GF-D8 (cell line): ENCODE measurements at regions not wholly inside any gene's neighbourhood (a gene's known extent, or its start where the extent isn't known, plus 50 kb on each side); places are given as distances from the start of the nearest gene placed in this dataset.

Experiments
- DNase-seq: peaks from one replicate; lab custom pipeline; 2025; lab: John Stamatoyannopoulos, UW

- no peak for DNase-seq
Measured at GRCh38 chr2:149743842-149744448, 156.4 kb upstream of the MMADHC start.

GRCh38 chr2:149741646-149742045, 154.1 kb upstream of the MMADHC start:
- no peak for DNase-seq

DNA sequence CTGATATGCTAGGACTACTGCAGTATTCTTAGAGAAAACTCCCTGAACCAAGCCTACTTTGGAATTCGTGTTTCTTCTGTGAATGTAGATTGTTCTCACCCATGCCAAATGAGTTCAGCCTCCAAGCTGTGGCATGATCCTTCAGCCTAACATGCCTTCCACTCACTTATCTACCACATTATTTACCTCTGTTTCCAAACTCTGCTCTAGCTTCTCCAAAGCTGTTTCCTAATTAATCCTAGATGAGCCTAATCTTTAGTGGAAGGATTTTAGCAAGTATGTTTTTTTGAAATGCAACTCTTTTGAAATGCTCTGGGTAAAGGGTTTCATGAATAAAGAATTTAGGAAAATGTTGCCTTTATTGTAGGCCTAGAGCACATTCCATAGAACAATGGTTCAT, 152.9 kb upstream of the MMADHC start:
- DNase-seq, result no peak

GRCh38 chr2:149739883-149740265, 152.3 kb upstream of the MMADHC start:
- DNase-seq, result no peak

- DNase-seq, result no peak
Measured at GRCh38 chr2:149739171-149739882, 151.8 kb upstream of the MMADHC start.

GRCh38 chr2:149738767-149739166, 151.2 kb upstream of the MMADHC start:
- no peak for DNase-seq

DNA sequence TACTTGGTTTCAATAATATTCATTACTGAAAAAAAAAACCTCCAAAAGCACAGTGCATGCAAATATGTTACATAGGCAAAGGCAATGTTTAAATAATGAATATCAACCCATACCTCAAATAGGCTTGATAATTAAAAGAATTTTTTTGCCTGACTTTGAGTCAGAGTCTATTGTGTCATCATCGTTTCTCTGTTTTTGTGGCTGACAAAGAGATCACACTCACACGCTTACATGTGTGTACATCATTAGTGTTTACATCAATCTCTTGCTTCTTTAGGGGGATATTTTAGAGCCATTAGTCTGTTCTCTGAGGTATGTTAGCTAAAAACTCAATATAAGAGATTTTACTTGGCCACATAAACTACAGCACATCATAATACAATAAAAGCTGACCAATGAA, 150.3 kb upstream of the MMADHC start:
- no peak for DNase-seq

GRCh38 chr2:149735237-149735958, 147.8 kb upstream of the MMADHC start:
- no peak for DNase-seq

DNA sequence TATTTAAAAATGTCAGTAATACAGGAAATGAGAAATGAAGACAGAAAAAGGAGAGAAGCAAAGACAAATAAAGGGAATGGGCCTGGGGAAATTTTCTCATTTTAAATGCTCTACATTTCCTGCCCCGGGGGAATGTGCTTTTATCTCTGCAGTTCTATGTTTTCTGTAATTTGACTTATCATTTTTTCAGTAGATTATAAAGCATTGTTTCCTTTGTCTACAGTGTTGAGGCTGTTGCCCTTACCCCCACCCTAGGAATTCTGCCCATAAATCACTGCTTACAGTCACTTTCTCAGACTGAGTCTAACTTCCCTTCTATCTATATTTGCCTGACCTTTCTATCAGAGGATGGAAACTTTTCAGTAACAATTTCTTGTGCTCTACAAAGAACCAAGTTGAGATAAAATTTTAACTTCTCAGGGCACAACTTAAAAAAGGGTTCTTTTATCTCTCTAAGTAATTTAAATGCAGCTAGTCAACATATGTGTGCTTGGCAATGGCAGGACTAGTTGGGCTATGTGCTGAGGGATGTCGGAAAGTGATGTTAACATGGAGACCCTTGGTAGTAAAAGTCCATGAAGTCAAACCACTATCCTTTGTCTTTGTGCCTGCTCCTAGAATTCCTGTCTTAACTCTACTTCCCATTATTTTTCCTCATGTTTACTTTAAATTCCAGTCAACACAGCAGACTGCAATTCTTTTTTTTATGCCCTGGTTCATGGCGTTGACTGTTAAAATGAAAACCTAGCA, 146.5 kb upstream of the MMADHC start:
- no peak for DNase-seq

- DNase-seq, result no peak
Measured at GRCh38 chr2:149732730-149733290, 145.2 kb upstream of the MMADHC start.

DNA sequence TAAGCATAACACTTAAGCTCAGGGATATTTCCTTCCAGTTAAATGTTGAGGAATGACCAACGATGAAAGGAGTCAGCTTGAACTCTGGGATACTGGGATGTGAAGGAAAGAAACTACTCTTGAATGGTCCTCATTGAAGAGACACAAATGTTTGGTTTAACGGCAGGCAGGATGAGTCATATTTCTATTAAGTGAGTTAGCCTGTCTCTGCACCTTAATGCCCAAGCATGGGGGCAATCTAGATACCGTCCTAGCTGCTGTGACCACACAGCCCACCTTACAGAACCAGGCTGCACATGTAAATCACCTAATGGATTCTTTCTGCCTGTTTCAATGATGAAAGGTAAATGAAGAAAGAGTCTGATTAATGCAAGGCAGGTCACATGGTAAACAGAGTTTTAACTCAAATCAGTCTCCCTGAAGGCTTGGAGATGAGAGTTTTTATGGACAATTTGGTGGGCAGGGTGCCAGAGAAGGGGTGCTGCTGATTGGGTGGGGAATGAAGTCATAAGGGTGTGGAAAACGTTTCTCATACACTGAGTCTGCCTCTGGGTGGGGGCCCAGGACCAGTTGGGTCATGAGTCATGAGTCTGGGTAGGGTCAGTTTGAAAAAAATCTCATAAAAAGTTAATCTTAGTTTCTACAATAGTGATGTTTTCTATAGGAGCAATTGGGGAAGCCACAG, 144.6 kb upstream of the MMADHC start:
- no peak for DNase-seq

- DNase-seq, result no peak
Measured at GRCh38 chr2:149731079-149731478, 143.5 kb upstream of the MMADHC start.

DNA sequence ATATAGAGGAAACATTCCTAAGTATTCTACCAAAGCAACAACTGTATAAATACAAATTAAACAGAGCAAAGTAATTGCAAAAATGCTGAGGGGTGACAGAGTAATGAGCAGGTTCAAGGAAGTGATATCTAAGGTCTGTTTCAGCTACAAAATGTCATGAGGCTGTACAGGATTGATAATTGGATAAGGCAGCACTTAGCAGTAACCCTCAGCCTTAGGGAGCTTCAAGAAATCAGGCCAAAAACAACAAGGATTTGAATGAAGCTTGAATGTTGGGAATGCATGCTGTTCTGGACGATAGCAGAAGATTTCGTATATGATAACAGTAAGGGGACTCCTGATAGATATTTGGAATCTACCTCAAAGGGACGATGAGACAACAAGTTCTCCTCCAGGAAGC, 142.0 kb upstream of the MMADHC start:
- DNase-seq, result no peak

DNA sequence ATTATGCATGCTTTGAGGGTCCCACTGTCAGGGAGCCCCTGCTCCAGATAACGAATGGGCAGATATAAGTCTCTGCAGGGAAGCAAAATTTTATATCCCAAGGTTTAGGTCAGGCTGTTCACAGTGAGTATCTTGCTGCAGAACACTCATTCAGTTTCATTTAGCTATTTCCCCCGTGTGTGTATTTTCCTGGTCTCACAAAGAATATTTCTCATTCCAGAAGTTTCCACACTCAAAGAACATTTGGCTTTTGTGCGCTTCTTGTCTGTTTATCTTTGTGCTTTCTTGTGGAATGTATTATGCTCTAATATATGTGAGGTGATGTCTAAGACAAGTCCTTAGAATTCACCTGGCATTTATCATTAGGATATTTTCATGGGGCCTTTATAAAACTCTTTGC, 140.4 kb upstream of the MMADHC start:
- no peak for DNase-seq

- DNase-seq, result no peak
Measured at GRCh38 chr2:149725234-149725633, 137.7 kb upstream of the MMADHC start.

DNA sequence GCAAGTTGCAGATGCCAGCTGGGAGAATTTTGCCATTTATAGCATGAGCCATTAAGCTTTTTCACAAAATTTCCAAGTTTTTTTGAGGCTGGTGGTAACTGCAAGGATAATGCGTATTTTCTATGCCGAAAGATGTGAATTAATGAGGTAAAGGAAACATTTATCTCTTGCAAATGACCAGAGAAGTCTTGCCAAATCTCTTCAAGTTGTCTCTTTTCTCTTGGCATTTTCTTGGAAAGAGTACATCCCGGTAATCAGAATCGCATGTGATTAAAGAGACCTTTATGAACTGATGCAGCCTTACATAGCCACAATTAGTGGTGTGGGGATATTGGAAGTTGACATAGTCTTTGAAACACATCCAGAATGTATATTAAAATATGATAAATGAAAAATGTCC, 136.5 kb upstream of the MMADHC start:
- no peak for DNase-seq

- no peak for DNase-seq
Measured at GRCh38 chr2:149720615-149721014, 133.0 kb upstream of the MMADHC start.

DNA sequence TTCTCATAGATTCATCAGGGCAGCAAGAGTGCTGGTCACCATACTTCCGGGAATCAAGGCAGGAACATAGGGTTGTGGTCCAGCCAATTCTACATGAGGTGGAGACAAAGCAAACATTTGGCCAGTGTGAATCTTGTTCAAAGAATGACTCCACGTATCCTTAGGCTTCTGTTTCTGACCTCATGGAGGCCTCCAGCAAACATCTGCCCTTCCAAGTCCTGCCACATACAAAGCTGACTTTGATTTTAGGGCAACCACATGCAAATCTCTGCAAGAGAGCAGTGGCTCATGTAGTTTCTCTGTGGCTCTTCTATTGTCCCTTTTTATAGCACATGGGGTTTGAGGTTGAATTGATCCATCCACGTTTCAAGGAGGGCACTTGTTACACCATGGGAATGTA, 132.1 kb upstream of the MMADHC start:
- no peak for DNase-seq

- DNase-seq, result no peak
Measured at GRCh38 chr2:149716687-149717086, 129.1 kb upstream of the MMADHC start.

- no peak for DNase-seq
Measured at GRCh38 chr2:149715894-149716293, 128.3 kb upstream of the MMADHC start.

GRCh38 chr2:149715005-149715592, 127.5 kb upstream of the MMADHC start:
- DNase-seq, result no peak
